GM19467 (cell line): ENCODE measurements at regions not wholly inside any gene's neighbourhood (a gene's known extent, or its start where the extent isn't known, plus 50 kb on each side); places are given as distances from the start of the nearest gene placed in this dataset.
"Not testable (repeated sequence)": the region's sequence is repeated elsewhere in the genome, so short reads cannot be mapped to it uniquely, and the experiment has no call there.

Experiments used
- ATAC-seq: cut with Tn5 transposase; IDR thresholded peaks from one replicate; pipeline ENCODE4 v1.9.1; 2021; ENCODE audit warnings: mild to moderate bottlenecking, moderate library complexity; ENCODE audit not compliant: unreplicated experiment

- no peak for ATAC-seq
Measured at GRCh38 chr6:81145506-81145905, 607.0 kb downstream of the TENT5A start.

- no peak for ATAC-seq
Measured at GRCh38 chr6:81144346-81144745, 608.1 kb downstream of the TENT5A start.

- ATAC-seq, result no peak
Measured at GRCh38 chr6:81138236-81138635, 614.2 kb downstream of the TENT5A start.

GRCh38 chr6:81130969-81131368 lies 621.5 kb downstream of the TENT5A start:
- ATAC-seq, result no peak

- no peak for ATAC-seq
Measured at GRCh38 chr6:81130061-81130460, 622.4 kb downstream of the TENT5A start.

- ATAC-seq, result no peak
Measured at GRCh38 chr6:81128671-81129070, 623.8 kb downstream of the TENT5A start.

GRCh38 chr6:81126150-81126549 lies 626.3 kb downstream of the TENT5A start:
- no peak for ATAC-seq

- no peak for ATAC-seq
Measured at GRCh38 chr6:81120280-81120679, 632.2 kb downstream of the TENT5A start.

- no peak for ATAC-seq
Measured at GRCh38 chr6:81105998-81106397, 646.5 kb downstream of the TENT5A start.

- no peak for ATAC-seq
Measured at GRCh38 chr6:81098109-81098814, 654.2 kb downstream of the TENT5A start.

- ATAC-seq, result not testable (repeated sequence)
Measured at GRCh38 chr6:81096464-81096863, 656.0 kb downstream of the TENT5A start.

GRCh38 chr6:81093051-81093450 lies 659.4 kb downstream of the TENT5A start:
- ATAC-seq, result no peak

GRCh38 chr6:81088145-81088544 lies 664.3 kb downstream of the TENT5A start:
- ATAC-seq, result no peak

GRCh38 chr6:81086991-81087390 lies 665.5 kb downstream of the TENT5A start:
- ATAC-seq, result no peak

GRCh38 chr6:81085431-81085790 lies 667.1 kb downstream of the TENT5A start:
- no peak for ATAC-seq

GRCh38 chr6:81084776-81085430 lies 667.6 kb downstream of the TENT5A start:
- ATAC-seq, result no peak

- no peak for ATAC-seq
Measured at GRCh38 chr6:81075974-81076373, 676.5 kb downstream of the TENT5A start.

- ATAC-seq, result no peak
Measured at GRCh38 chr6:81073318-81073717, 679.2 kb downstream of the TENT5A start.

GRCh38 chr6:81071121-81071520 lies 681.4 kb downstream of the TENT5A start:
- no peak for ATAC-seq

GRCh38 chr6:81067057-81067456 lies 685.4 kb downstream of the TENT5A start:
- no peak for ATAC-seq

- ATAC-seq, result no peak
Measured at GRCh38 chr6:81063891-81064290, 688.6 kb downstream of the TENT5A start.

- ATAC-seq, result no peak
Measured at GRCh38 chr6:81054036-81054435, 698.4 kb downstream of the TENT5A start.

GRCh38 chr6:81051952-81052351 lies 700.5 kb downstream of the TENT5A start:
- ATAC-seq, result no peak
